MV-4-11 (cell line): ENCODE measurements at regions not wholly inside any gene's neighbourhood (a gene's known extent, or its start where the extent isn't known, plus 50 kb on each side); places are given as distances from the start of the nearest gene placed in this dataset.
"Not testable (repeated sequence)": the region's sequence is repeated elsewhere in the genome, so short reads cannot be mapped to it uniquely, and the experiment has no call there.

ENCODE experiments used
- DNase-seq: peaks from one replicate; lab custom pipeline; 2025; lab: John Stamatoyannopoulos, UW

DNA sequence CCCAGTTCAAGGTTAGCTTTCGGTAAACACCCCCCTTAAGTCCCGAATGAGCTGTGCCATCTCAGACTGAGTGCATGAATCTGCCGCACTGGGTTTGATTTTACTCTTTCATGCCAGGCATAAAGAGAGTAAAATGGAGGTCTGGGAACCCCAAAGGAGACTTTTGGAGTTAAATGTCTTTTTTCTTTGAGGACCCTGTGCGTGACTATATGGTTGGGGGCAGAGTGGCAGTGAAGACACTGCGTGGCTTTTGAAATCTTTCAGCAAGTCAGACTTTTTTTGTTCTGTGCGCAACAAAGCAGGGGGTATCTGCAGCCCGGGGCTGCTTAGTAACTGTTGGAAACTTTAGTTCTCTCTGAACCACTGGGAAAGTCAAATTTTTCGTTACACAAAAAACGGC lies 392.9 kb upstream of the SALL1 start:
- no peak for DNase-seq

DNA sequence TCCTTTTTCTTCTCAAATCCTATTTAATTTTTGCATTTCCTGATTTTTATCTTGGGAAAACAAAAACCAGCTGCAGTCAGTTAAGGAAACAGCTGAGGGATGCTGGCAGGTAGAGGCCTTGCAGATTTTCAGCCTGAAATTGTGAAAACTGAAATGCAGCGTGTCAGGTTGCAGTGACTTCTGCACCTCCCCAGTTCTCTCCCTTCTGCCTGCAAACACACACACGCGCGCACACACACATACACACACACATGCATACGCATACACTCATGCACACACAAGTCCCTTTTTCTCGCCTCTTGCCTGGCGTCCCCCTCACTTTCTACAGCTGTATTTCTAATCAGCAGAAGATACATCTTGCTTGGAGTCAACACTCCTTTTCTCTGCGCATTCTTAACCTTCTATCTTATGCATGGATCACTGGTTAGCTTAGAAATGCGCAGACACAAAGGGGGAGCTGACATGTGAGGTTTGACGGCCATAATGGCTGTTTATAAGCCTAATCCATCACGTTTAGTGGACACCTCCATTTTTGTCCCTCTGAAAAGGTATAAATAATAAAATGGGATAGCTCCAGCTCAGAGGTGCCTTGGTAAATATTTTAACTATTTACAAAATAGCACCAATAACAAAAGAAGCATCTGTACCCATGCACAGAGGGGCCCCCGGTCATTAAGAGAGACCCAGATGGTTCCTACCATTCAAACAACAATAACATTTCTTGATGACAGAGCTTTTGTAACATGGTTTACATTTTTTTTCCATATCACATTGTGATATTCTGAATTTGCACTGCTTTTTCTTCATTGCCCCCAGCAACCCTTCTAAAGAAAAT lies 392.1 kb upstream of the SALL1 start:
- no peak for DNase-seq

DNA sequence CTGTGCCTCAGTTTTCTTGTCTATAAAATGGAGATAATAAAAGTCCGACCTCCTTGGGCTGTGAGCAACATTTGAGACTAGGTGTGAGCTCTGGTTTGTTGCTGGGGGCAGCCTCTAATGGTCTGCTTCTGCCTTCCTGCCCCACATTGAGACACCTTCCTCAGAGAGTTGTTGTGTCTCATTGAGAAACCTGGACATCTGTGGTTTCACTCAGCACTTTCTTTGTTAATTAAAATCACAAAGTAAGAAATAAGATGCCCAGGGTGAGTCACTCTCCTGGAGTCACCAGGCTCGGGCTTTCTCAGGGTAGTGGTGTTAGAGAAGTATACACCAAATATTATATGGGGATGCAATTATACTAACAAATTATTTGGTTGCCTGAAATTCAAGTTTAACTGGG lies 389.2 kb upstream of the SALL1 start:
- no peak for DNase-seq

DNA sequence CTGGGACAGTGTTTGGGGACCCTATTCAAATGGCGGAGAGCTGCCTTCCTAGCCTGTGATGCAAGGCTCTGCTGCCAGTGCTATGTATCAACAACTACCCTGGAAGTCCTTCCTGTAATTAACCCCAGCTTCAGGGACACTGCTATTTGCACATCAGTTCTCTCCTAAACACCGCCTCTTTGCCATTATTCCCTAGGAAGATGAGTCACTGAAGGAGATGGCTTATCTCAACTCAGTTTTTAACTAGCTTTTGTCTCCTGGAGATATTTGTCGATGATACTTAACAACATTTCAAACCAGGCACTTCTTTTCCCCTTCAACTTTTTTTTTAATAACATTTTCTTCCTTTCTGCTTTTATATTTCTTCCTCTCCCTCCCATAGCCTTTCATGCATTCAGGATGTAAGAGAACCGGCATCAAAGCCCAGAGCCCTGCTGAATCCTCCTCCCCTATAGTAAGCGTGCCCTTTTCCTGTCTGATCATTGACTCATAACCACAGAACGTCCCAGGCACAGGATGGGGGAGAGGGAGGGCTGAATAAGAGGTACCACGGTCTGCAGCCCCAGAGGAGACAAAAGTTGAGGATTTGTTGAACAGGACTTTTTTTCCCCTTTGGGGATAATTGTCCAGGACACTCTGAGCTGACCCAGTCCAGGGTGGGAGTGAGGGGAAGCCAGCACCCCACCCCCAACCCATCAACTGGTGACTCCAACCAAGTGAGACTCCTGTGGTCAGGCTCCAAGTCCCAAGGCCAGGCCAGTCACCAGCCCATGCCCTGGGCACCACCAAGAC lies 387.8 kb upstream of the SALL1 start:
- DNase-seq = peak; percentile 82

DNA sequence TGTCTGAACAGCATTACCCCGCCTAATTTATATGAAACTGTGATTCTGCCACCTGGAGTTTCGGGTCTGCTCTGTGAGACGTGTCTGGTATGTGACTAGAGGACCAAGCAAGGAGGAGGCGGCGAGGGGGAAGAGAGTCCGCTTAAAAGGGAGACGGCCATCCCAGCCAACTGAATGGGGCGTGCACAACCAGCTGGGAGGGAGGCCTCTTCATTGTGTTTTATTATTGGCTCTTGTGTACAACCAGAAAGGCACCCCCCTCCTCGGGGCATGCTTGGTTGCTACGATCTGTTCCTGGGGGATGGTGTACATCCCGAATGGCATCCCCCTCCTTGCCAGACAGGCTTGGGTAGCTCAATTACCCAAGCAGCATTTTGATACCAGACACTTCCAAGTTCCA lies 384.5 kb upstream of the SALL1 start:
- DNase-seq = no peak

DNA sequence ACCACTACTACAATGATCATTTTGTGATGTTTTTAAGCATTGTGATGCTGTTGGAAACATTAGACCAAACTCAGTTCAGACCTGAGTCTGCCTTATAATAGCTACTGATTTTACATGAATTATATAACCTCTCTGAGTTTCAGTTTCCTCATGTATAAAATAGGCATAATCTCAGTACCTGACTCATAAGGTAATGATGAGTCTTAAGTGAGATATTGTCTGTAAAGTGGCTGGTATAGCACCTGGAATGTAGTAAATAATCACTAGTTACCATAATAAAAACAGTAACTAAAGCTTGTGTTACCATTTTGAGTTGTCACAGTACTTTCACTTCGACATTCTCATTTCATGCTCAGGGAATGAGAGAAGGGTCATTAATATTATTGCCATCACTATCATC lies 381.5 kb upstream of the SALL1 start:
- no peak for DNase-seq

DNA sequence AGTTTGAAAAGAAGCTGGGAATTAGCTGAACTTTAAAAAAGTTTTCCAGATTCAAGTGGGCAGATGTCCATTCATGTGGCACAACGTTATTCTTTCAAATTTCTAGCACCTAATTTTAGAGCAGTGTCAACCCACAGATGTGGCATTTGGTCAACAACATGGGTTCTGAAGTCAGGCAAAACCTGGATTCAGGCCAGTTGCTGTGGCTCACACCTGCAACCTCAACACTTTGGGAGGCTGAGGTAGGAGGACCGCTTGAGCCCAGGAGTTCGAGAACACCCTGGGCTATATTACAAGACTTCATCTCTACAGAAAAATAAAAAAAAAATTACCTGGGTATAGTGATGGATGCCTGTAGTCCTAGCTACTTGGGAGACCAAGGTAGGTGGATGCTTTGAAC lies 380.2 kb upstream of the SALL1 start:
- no peak for DNase-seq

DNA sequence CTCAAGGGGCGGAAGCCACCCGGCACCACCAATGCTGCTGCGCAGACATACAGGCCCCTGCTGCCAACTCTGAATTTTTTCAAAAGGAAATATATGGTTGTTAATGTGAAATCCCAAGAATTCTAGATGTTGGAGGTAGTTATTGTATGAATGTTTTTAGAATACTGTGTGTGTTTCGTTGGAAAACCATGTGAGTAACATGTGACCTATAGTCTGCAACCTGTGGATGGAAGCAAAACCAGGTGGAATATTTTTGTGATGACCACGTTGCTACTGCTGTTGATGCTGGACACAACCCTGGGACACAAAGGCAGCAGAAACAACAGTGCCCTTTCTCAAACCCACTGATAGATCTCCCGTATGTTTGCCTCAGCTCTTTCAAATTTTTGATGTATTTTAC lies 376.3 kb upstream of the SALL1 start:
- DNase-seq = no peak

DNA sequence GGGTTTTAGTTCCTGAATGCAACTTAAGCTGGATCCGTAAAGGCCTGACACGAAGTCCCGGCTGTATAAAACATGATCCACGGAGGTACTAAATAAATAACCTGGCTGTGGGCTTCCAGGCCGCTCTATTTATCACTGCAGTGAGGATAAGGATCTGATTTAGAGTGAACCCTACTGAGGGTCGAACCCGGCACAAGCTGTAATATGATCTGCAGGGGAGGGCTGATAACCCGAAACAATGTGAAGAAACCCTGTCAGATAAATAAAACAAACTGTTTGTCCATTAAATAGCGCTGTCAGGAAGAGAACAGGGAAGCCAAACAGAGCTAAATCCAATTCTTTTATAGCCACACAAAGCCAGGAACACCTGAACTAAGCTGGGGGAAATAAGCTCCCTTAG lies 375.6 kb upstream of the SALL1 start:
- DNase-seq = no peak

DNA sequence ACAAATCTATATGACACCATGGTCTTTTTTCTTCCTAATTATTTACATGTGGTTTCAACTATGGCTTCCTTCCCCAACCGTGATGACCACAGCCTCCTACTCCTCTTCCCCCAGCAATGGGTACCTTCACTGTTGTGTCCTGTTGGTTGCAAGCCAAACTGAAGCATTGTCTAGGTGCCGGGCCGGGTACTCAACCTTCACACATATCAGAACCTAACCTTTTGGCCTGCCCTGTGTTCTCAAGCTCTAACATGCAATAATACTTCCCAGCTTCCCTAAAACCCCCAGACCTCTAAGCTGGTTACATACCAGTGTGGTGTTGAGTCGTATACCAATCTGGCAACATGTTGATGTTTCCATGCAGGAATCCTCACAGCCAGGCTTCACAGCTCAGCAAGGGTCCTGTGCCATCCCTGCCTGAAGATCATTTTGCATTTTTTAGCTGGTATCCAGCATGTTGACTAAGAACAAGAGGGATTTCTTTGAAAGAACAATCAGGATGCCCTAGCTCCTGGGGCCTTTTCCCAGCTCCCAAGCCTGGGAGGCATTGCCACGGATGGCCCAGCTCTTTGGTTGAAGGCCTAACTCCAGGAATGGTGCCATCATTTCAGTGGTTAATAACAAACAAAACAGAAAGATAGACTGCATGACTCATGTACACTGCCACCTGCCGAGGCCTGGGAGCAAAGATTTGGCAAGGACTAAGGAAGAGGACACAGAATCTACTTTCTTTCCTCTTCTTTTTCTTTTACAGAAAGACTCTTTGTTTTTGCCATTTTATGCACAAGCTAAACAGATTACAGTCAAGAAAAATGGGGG lies 373.7 kb upstream of the SALL1 start:
- DNase-seq = no peak

DNA sequence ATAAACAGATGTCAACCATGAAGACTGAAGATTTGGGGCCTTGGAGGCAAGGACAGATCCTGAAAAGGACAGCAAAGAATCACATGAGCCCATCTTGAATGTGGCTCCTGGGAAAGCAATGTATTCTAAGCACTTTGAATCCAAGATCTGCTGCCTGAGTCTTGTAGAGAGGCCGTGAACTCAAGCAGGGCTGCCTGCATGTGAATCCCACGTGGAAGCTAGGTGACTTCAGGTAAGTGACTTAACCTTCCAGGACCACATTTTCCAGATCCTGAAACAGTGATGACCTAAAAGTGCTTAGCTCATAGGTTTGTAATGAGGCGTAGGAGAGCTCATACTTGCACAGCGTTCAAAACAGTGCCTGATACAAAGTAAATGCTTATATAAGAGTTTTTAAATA lies 373.0 kb upstream of the SALL1 start:
- no peak for DNase-seq

DNA sequence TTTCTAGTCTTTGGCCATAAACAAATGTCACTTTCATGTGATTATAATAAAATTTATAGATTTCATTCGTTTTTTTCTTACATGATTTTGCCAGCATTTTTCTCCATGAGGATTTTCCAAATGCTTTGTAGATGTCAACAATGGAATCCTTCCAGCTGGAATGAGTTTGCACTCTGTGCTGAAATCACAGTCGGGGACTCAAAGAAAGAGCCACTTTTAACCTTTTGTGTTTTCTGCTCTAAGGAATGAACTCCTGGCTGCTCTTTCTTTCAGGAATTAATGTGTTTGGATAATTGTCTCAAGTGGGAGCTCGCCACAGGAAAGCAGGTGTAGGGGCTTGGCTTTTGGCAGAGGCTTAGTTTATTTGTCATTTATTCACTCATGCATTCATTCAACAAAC lies 372.3 kb upstream of the SALL1 start:
- no peak for DNase-seq

DNA sequence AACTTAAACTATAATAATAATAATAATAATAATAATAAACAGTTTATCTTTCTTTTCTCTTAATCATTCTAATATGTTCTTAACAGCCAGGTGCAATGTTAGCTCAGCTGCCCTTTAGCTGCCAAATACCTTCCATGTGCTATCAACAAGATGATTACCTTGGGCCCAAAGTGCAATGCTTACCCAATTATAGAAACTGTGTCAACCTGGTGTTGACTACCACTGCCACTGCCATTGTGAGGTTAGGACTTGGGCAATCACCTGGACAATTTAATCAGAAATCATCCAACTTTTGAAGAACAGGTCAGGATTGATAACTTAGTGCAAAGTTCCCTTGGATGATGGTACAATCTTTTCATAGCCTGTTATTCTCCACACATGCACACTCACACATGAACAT lies 371.8 kb upstream of the SALL1 start:
- DNase-seq = no peak

DNA sequence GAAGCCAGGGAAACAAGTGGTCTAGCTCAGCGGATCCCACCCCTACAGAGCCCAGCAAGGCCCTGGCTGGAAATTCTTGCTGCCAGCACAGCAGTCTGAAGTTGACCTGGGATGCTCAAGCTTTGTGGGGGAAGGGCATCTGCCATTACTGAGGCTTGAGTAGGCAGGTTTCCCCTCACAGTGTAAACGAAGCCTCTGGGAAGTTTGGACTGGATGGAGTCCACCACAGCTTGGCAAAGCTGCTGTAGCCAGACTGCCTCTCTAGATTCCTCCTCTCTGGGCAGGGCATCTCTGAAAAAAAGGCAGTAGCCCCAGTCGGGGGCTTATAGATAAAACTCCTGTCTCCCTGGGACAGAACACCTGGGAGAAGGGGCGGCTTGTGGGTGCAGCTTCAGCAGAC lies 365.9 kb upstream of the SALL1 start:
- DNase-seq = not testable (repeated sequence)

DNA sequence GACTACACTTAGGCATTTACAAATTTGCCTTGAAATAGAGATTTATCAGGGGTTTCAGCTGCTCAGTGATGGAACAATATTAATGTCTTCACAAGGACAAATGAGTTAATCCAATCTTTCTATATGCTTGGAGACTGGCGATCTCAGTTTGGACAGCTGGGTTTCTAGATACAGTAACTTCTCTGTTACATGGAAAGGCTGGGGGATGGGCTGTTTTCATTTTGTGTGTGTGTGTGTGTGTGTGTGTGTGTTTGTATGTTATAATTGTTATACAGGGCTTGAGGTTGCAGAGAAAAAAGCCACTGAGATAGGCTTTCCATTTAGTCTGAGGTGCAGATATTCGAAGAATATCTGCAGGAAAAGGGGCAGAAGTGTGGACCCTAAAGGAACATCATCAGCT lies 359.3 kb upstream of the SALL1 start:
- no peak for DNase-seq

DNA sequence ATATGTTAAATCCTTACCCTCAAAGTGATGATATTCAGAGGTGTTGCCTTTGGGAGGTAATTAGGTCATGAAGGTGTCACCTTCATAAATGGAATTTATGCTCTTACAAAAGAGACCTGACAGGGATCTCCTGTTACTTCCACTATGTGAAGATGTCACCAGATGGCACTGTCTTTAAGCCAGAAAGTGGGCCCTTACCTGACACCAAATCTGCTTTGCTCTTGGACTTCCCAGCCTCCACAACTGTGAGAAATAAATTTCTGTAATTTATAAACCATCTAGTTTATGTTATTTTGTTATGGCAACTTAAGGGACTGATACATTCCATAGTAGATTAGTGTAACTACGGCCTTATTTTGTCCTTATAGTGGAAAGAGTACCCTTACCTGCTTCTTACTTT lies 358.3 kb upstream of the SALL1 start:
- no peak for DNase-seq

DNA sequence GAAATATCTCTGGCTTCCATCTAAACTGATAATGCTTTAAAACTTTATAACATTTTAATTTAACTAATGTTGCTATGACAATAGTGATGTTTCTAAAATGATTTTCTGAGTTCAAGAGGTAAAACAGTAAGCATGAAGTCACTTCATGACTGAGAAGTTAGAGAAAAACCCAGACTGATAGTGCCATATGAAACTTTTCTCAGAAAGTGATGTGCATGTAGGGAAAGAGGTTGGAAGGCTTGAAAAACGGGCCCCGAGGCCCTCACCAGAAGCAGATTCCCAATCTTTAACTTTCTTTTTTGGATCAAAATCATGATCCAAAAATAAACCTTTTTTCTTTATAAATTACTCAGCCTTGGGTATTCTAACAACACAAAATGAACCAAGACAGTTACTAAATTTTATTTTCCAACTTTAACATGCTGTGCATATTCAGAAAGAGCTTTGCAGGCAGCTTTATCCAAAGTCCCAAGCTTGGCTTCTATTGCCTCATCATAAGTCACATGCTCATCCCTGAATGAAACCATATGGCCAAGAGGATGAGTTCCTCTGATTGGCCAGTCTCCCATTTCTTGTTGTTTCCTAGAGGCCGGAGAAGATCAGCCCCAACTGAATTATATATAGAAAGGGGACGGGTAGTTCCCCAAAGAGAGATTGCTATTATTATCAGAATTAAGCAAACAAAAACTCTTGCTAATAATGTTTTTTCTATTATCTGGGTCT lies 357.6 kb upstream of the SALL1 start:
- DNase-seq = no peak

DNA sequence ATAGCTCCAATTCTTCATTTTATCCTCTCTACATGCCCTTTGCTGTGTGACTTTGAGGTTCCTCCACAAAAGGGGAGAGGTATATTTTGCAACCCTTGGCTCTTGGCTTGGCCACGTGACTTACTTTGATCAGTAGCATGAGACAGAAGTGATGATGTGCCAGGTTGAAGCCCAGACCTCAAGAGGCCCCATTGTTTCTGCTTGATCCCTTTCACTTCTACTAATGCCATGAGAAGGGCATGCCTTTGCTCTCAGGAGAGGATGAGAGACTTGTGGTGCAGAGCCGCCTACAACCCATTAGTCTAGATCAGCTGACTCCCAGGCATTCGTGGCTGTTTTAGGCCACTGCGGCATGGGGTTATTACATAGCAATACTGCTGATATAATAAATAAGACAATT lies 356.2 kb upstream of the SALL1 start:
- DNase-seq = no peak

DNA sequence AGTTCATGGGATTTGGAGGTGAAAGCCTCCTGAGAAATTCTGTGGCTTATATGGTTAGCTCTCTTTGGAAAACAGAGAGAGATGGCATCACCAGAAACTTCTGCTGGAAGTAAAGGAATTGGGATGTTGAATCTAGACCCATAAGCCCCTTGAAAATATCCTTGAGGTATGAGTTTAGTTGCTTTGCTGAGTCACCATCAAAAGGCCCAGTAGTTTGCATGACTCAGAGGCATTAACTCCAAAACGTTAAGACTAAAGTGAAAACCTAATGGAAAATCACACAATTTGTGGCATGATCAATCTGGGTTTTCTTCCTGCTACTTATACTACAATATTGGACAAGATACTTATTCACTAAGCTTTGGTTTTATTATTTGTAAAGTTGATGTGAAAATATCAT lies 349.2 kb upstream of the SALL1 start:
- no peak for DNase-seq

DNA sequence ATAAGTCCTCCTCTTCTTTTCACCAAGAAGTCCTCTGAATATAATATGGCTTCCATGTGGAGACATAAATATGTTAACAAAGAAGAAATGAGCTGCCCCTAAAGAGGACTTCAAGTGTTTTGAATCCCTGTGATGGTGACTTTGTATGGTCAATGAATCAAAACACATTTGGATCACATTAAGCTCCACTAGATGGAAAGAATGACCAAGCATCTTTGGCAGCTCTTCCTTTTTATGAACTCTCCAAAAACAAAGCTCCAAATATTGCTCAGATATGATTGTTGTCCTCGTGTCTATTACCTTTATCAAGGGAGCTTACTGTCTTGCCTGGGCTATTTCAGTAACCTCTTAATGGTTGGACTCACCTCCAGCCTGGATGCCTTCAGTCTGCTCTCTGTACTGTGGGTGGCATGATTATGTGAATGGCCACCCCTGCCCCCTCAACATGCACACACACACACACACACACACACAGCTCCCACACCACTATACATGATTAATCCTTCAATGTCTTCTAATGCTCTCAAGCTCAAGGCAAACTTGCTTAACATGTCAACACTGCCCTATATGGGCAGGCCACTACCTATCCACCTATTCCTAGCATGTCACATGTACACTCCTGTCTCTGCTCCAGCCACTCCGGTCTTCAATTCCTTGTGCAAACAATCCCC lies 346.6 kb upstream of the SALL1 start:
- no peak for DNase-seq

DNA sequence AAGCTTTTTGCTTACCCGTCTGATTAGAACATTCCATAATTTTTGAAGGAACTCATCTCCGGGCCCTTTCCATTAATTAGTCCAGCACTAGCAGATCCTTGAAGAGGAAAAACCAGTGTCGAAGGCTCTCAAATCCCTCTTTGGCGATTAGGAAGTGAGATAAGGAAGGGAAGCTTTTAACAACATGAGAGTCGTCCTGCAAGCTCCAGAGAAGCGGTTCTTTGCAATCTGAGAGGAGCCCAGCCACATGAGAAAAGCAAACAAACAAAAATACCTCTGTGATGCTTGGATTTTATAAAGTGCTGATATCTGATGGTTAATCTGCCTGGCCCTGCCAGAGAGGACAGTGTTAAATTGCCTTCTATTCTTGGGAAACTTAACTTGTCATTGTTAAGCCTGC lies 339.8 kb upstream of the SALL1 start:
- DNase-seq = no peak

DNA sequence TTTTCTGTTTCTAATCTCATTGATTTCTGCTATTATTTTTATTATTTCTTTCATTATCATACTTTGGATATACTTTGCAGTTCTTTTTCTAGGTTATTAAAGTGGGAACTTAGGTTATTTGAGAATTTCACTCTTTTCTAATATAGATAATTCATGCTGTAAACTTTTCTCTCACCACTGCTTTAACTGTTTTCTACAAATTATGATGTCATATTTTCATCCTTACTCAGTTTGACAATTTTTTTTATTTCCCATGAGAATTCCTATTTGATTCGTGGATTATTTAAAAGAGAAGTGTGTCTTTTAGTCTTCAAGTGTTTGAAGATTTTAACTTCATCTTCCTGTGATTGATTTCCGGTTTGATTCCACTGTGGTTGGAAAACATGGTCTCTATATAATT lies 336.8 kb upstream of the SALL1 start:
- no peak for DNase-seq
